GM21390 (cell line): ENCODE measurements at regions not wholly inside any gene's neighbourhood (a gene's known extent, or its start where the extent isn't known, plus 50 kb on each side); places are given as distances from the start of the nearest gene placed in this dataset.
"Not testable (repeated sequence)": the region's sequence is repeated elsewhere in the genome, so short reads cannot be mapped to it uniquely, and the experiment has no call there.

Experiments used
- ATAC-seq: cut with Tn5 transposase; IDR thresholded peaks from one replicate; pipeline ENCODE4 v1.9.1; 2021; ENCODE audit not compliant: unreplicated experiment

DNA sequence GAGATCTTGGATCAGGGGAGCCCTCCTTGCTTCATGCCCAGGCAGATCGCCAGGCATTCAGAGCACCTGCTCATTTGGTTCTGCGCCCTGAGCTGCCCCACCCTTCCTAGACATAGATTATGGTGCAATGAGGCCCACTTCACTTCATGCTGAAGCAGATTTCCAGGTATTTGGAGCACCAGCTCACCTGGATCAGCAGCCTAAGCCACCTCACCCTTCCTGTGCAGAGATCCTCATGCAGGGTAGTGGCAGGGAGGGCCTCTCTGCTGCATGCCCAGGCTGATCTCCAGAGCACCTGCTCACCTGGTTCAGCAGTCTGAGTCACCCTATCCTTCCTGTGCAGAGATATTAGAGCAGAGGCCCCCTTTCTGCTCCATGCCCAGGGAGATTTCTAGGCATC is 1966.1 kb downstream of the PCDH9 start:
- ATAC-seq: no peak

DNA sequence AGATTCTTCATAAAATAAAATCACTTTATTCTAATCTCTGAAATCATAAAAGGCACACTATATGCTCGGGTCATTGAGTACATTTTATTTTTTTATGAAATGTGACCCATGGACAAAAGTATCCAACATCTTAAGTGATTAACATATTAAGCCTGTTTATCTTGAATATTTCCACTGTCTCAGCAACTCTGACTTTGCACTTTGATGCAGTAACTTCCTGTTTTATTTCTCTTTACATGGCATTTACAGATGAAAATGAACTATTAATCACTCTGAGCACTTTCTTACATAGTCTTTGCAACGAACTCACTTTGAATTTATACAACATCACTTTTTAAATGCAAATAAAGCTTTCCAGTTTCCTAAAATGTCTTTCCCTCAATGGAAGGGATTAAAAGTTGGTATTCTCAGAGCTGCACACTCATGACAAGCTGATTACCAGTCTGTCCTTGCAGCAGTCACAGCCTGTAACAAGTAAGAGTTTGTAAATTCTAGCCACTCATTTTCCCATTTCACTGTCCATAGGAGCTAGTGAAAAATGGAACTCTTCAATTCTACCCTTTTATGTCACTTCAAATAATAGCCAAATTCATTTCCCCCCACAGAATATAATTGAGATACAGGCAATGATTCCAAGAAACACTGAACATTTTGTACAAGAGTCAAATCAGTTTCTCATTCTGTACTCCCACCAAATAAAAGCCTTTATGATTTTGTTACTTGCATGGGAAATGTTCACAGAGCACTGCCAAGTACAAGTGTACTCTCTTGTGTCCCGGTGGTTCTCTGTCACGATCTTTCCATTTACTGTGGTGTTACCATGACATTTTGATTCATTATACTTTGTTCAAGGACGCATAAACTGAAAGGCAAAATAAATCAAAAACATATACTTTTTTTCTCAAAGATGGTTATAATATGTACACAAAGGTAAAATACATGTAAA is 1968.9 kb downstream of the PCDH9 start:
- ATAC-seq: no peak

GRCh38 chr13:65240773-65241172 is 1989.4 kb downstream of the PCDH9 start:
- no peak for ATAC-seq

GRCh38 chr13:65236841-65237418 is 1993.2 kb downstream of the PCDH9 start:
- no peak for ATAC-seq

GRCh38 chr13:65217471-65217995 is 2012.6 kb downstream of the PCDH9 start:
- no peak for ATAC-seq

- not testable (repeated sequence) for ATAC-seq
Measured at GRCh38 chr13:65202845-65203244, 2027.3 kb downstream of the PCDH9 start.

GRCh38 chr13:65188721-65189120 is 2041.4 kb downstream of the PCDH9 start:
- no peak for ATAC-seq

DNA sequence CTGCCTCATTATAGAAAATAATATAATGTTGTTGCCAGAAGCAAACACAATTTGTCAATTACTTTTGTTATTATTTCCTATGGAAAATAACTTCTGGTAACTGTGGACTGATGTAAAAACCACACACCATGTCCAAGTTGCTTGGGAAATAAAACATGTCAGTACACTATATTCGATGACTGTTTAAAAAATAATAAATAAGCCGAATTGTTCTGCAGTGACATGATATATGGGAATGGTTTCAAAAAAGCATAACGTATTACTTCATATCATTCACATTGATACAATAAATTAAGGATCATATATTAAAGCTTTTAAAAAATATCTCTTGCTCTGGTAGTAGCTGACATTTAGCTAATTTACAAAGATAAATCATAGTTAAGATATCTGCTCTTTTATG is 2062.1 kb downstream of the PCDH9 start:
- no peak for ATAC-seq

DNA sequence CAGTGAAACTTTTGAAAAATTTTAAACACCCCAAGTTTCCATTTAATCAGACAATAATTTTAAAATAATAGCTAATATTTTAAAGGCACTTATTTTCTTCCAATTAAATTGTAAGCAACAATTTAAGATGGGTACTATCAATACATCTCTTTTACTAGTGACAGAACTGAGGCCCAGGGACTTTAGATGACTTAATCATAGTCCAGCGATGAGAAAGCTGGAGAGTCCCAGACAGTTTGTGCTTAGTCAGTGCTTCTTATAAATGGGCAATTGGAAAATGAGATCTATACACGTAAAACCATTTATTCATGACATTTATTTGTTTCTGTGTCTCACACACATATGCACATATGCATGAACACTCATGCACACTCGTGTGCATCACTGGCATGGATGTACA is 2063.5 kb downstream of the PCDH9 start:
- no peak for ATAC-seq

DNA sequence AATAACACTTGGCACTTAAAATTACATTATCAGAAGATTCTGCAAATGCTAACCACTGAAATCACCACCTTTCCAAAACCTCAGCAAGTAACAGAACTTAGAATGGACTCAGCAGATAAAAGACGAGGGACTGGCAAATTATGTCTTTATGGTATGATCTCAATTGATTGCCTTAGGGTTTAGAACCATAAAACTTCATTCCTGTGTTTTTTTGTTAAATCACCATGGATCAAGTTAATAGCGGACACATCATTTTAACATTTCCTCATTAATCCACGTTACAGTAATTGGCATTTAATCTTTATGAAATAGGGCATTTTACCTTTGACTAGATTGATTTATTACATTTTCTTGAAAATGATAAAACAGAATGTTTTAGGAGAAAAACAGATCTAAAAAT is 2070.3 kb downstream of the PCDH9 start:
- ATAC-seq: no peak

GRCh38 chr13:65155861-65156260 is 2074.3 kb downstream of the PCDH9 start:
- no peak for ATAC-seq

- no peak for ATAC-seq
Measured at GRCh38 chr13:65154661-65155447, 2075.3 kb downstream of the PCDH9 start.

- ATAC-seq: no peak
Measured at GRCh38 chr13:65149687-65150086, 2080.4 kb downstream of the PCDH9 start.

DNA sequence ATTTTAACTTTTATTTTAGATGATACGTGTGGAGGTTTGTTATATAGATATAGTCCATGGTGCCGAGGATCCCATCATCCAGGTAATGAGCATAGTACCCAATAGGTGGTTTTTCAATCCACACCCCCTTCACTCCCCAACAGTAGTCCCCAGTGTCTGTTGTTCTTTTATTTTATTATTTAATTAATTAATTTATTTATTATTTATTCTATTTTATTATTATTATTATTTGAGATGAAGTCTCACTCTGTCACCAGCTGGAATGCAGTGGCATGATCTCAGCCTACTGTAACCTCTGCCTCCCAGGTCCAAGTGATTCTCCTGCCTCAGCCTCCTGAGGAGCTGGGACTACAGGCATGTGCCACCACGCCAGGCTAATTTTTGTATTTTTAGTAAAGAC is 2086.2 kb downstream of the PCDH9 start:
- no peak for ATAC-seq

DNA sequence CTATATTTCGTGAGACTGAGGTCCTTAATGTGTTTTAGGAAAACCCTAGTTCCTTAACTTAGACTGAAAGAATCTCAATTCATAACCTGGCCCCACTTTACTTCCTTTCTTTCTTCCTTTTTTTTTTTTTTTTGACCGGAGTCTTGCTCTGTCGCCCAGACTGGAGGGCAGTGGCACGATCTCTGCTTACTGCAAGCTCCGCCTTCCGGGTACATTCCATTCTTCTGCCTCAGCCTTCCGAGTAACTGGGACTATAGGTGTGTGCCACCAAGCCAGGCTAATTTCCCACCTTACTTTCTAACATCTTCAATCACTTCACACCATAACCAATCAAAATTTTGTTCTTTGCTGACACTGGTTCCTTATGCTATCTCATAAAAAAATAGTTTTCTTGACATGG is 2097.0 kb downstream of the PCDH9 start:
- ATAC-seq: no peak

DNA sequence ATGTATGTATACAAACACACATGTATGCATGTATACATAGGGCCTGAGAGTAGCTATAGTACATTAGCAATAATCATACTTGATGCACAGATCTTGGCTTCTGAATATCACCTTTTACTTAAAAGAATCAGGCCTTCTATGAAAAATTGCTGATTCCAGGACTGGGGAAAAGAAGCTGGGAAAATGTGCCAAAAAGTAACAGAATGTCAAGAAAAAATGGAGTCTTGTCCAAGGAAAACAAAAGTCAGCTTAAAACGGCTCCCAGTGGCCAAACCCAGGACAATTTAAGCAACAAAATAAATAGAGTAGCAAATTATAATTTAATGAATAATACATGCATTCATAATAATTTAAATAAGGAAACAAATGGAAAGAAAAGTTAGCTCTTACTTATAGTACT is 2104.9 kb downstream of the PCDH9 start:
- no peak for ATAC-seq

- ATAC-seq: no peak
Measured at GRCh38 chr13:65112531-65112941, 2117.6 kb downstream of the PCDH9 start.

GRCh38 chr13:65112123-65112522 is 2118.0 kb downstream of the PCDH9 start:
- no peak for ATAC-seq

DNA sequence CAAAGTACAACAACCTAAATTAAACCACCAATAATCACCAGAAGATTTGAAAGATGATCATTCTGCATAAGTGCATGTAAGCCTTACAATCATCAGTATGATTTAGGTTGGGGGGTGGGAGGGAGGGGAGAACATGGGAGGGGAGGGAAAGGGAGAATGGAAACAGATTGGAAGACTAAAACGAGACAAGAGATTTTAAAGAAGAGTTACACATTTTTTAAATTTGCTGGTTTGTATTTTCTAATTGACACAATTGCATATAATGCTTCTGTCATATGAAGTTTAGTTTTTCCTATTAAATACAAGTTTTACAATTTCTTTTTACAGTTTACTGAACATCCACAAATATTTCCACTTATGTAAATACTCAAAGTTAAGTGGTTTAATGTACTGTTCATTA is 2118.9 kb downstream of the PCDH9 start:
- no peak for ATAC-seq

DNA sequence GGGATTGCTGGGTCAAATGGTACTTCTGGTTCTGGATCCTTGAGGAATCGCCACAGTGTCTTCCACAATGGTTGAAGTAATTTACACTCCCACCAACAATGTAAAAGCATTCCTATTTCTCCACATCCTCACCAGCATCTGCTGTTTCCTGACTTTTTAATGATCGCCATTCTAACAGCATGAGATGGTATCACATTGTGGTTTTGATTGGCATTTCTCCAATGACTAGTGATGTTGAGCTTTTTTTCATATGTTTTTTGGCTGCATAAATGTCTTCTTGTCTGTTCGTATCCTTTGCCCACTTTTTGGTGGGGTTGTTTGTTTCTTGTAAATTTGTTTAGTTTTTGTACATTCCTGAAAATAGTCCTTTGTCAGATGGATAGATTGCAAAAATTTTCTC is 2125.7 kb downstream of the PCDH9 start:
- ATAC-seq: not testable (repeated sequence)

DNA sequence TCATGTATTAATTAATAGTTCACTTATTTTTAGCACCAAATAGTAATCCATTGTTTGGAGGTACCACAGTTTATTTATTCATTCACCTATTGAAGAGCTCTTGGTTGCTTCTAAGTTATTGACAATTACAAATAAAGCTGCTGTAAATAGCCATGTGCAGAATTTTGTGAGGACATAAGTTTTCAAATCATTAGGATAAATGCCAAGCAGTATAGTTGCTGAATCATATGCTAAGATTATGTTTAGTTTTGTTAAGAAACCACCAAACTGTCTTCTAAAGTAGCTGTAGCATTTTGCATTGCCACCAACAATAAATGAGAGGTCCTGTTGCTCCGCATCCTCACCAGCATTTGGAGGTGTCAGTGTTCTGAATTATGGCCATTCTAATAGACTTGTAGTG is 2126.8 kb downstream of the PCDH9 start:
- no peak for ATAC-seq
